Mesenchymal stem cell (in vitro differentiated cells and primary cell): ENCODE measurements at regions not wholly inside any gene's neighbourhood (a gene's known extent, or its start where the extent isn't known, plus 50 kb on each side); places are given as distances from the start of the nearest gene placed in this dataset.

Source experiments
- DNase-seq: peaks from one replicate; pipeline ENCODE4 v3.0.0-alpha.2; 2013
- H2AFZ ChIP-seq: one replicate; pipeline ENCODE4 v1.6.1; 2013; ENCODE audit warnings: low read depth, mild to moderate bottlenecking, control low read depth, inconsistent platforms, low read length, moderate library complexity
- H2AK5ac ChIP-seq: 2 replicates; pipeline ENCODE4 v1.6.1; 2013; ENCODE audit warnings: low read length, moderate library complexity, mild to moderate bottlenecking, inconsistent platforms; ENCODE audit not compliant: severe bottlenecking
- H2BK120ac ChIP-seq: one replicate; pipeline ENCODE4 v1.6.1; 2013; ENCODE audit warnings: low read depth, mild to moderate bottlenecking, inconsistent platforms, low read length, moderate library complexity
- H2BK12ac ChIP-seq, 2 experiments: one replicate each; pipeline ENCODE4 v1.6.1; 2013; ENCODE audit warnings: inconsistent platforms in 2 of 2, low read length in 2 of 2, mild to moderate bottlenecking in 2 of 2, moderate library complexity in 2 of 2, control low read depth in 1 of 2
- H2BK15ac ChIP-seq: one replicate; pipeline ENCODE4 v1.6.1; 2013; ENCODE audit warnings: mild to moderate bottlenecking, low read depth, inconsistent platforms; ENCODE audit not compliant: poor library complexity, severe bottlenecking
- H2BK5ac ChIP-seq: 2 replicates; pipeline ENCODE4 v1.6.1; 2013; ENCODE audit warnings: low read depth, mild to moderate bottlenecking, low read length, control low read depth, inconsistent platforms; ENCODE audit not compliant: poor library complexity, severe bottlenecking
- H3K14ac ChIP-seq, 2 experiments: one replicate each; pipeline ENCODE4 v1.6.1; 2013; ENCODE audit warnings: inconsistent platforms in 2 of 2, low read length in 2 of 2, control low read depth in 1 of 2, mild to moderate bottlenecking in 1 of 2, moderate library complexity in 1 of 2
- H3K18ac ChIP-seq, 2 experiments: one replicate each; pipeline ENCODE4 v1.6.1; 2013; ENCODE audit warnings: inconsistent platforms in 2 of 2, low read length in 2 of 2, control low read depth in 1 of 2, low read depth in 1 of 2, mild to moderate bottlenecking in 1 of 2
- H3K23ac ChIP-seq, 2 experiments: one replicate each; pipeline ENCODE4 v1.6.1; 2013; ENCODE audit warnings: inconsistent platforms in 2 of 2, low read length in 2 of 2, mild to moderate bottlenecking in 2 of 2, moderate library complexity in 2 of 2, control low read depth in 1 of 2
- H3K27ac ChIP-seq: 2 replicates; pipeline ENCODE4 v1.5.1; 2013; ENCODE audit warnings: mild to moderate bottlenecking, moderate library complexity, low read length, control low read depth, inconsistent platforms; ENCODE audit not compliant: poor library complexity, severe bottlenecking
- H3K27me3 ChIP-seq, 2 experiments: 2 replicates each; pipeline versions ENCODE4 v1.6.1 to v1.7.0; 2013; ENCODE audit warnings: low read length in 2 of 2, mild to moderate bottlenecking in 2 of 2, moderate library complexity in 2 of 2, control low read depth in 1 of 2, inconsistent platforms in 1 of 2; ENCODE audit not compliant: control insufficient read depth in 1 of 2, insufficient read depth in 1 of 2
- H3K36me3 ChIP-seq, 2 experiments: 2 replicates each; pipeline versions ENCODE4 v1.6.1 to v1.7.0; 2013; ENCODE audit warnings: low read length in 2 of 2, control low read depth in 1 of 2, inconsistent platforms in 1 of 2, low read depth in 1 of 2, mild to moderate bottlenecking in 1 of 2; ENCODE audit not compliant: insufficient read depth in 2 of 2, control insufficient read depth in 1 of 2
- H3K4ac ChIP-seq, 2 experiments: one replicate each; pipeline ENCODE4 v1.6.1; 2013; ENCODE audit warnings: inconsistent platforms in 2 of 2, low read length in 2 of 2, mild to moderate bottlenecking in 2 of 2, moderate library complexity in 2 of 2, control low read depth in 1 of 2, low read depth in 1 of 2
- H3K4me1 ChIP-seq: 2 replicates; pipeline ENCODE4 v1.6.1; 2013; ENCODE audit warnings: low read depth, low read length, control low read depth; ENCODE audit not compliant: control insufficient read depth, insufficient read depth
- H3K4me2 ChIP-seq: 2 replicates; pipeline ENCODE4 v1.6.1; 2013; ENCODE audit warnings: low read length, mild to moderate bottlenecking, inconsistent platforms; ENCODE audit not compliant: poor library complexity, severe bottlenecking
- H3K4me3 ChIP-seq, 2 experiments: 2 replicates each; pipeline versions ENCODE4 v1.5.1 to v1.7.0; 2013; ENCODE audit warnings: low read length in 2 of 2, mild to moderate bottlenecking in 2 of 2, control low read depth in 1 of 2, low read depth in 1 of 2; ENCODE audit not compliant: insufficient read depth in 1 of 2
- H3K79me1 ChIP-seq: replicated peaks from 2 replicates; pipeline ENCODE4 v1.6.1; 2013; ENCODE audit warnings: mild to moderate bottlenecking, control low read depth, low read length, inconsistent platforms; ENCODE audit not compliant: poor library complexity, severe bottlenecking
- H3K9ac ChIP-seq: 2 replicates; pipeline ENCODE4 v1.7.0; 2013; ENCODE audit warnings: mild to moderate bottlenecking, low read length, moderate library complexity
- H3K9me3 ChIP-seq: 2 replicates; pipeline ENCODE4 v1.7.0; 2013; ENCODE audit warnings: mild to moderate bottlenecking, low read length; ENCODE audit not compliant: control insufficient read depth
- H4K8ac ChIP-seq: one replicate; pipeline ENCODE4 v1.6.1; 2013; ENCODE audit warnings: inconsistent platforms, mild to moderate bottlenecking, low read length, moderate library complexity
- H4K91ac ChIP-seq: one replicate; pipeline ENCODE4 v1.6.1; 2013; ENCODE audit warnings: mild to moderate bottlenecking, low read length, inconsistent platforms
- WGBS: methylation state at CpG from one replicate; pipeline ENCODE4 v1.1.7; 2013; ENCODE audit warnings: mixed read lengths; 5-methylcytosine and 5-hydroxymethylcytosine counted together

DNA sequence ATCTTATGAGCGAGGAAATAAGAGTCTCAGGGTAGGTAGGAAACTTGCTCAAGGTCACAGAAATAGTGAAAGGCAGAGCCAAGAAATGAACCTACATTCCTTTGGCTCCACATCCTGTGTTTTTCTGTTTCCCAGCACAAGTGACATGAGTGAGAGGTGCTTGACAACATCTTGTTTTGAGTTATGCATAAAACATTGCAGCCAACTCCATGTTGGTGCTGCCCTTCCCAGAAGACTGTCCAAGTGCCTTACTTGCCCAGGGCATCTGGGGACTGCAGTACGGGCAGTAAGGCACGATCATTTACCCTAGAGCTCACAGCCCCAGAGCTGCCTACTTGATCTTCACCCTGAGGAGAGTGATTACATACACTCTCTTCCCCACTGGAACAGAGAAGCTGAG is 148.8 kb downstream of the NOC3L start:
- H3K79me1 ChIP-seq: no peaks in the 10 kb centered on the region
- H3K23ac ChIP-seq: no peak overlapping the region
- no peak overlapping the region for H2BK12ac ChIP-seq
- no peaks in the 10 kb centered on the region for H3K9me3 ChIP-seq
- H3K36me3 ChIP-seq: peaks cover 0 to 4% of the 10 kb centered on the region in 2 experiments
- no peak overlapping the region for H2AFZ ChIP-seq
- H4K91ac ChIP-seq: no peak overlapping the region
- no peaks in the 10 kb centered on the region for H3K27me3 ChIP-seq
- H3K9ac ChIP-seq: no peak overlapping the region
- no peak overlapping the region for H2BK5ac ChIP-seq
- H2BK15ac ChIP-seq: no peak overlapping the region
- H4K8ac ChIP-seq: no peak overlapping the region
- no peak for DNase-seq
- no peak overlapping the region for H3K4me2 ChIP-seq
- peaks cover 3% of the 10 kb centered on the region for H3K4me1 ChIP-seq
- no peak overlapping the region for H2BK120ac ChIP-seq
- H3K4ac ChIP-seq: no peak overlapping the region
- no peak overlapping the region for H3K14ac ChIP-seq
- 66% methylated on average over 3 of the region's 3 CpGs for WGBS
- H3K4me3 ChIP-seq: no peak overlapping the region
- H3K27ac ChIP-seq: no peak overlapping the region
- peak overlapping the region in 1 of 2 experiments; percentile 7 for H3K18ac ChIP-seq
- H2AK5ac ChIP-seq: no peak overlapping the region

GRCh38 chr10:94214481-94214893 is 148.3 kb downstream of the NOC3L start:
- Histone ChIP-seq H2BK12ac (no peak overlapping the region), H3K23ac (no peak overlapping the region), H3K4ac (no peak overlapping the region), H3K79me1 (no peaks in the 10 kb centered on the region), H3K9ac (no peak overlapping the region), H2BK5ac (no peak overlapping the region), H2AK5ac (no peak overlapping the region), H4K91ac (no peak overlapping the region), H2BK15ac (no peak overlapping the region), H3K4me2 (no peak overlapping the region), H3K14ac (no peak overlapping the region), H3K4me3 (no peak overlapping the region), H3K9me3 (no peaks in the 10 kb centered on the region), H2BK120ac (no peak overlapping the region), H3K4me1 (peaks cover 3% of the 10 kb centered on the region), H3K27me3 (no peaks in the 10 kb centered on the region), H3K27ac (no peak overlapping the region), H4K8ac (no peak overlapping the region), H2AFZ (no peak overlapping the region), H3K18ac (no peak overlapping the region), H3K36me3 (peaks cover 0 to 4% of the 10 kb centered on the region in 2 experiments)
- DNase-seq: no peak
- WGBS: 81% methylated on average over 7 of the region's 7 CpGs

GRCh38 chr10:94216201-94216600 is 146.5 kb downstream of the NOC3L start:
- no peak overlapping the region for H3K23ac ChIP-seq
- H3K18ac ChIP-seq: no peak overlapping the region
- no peak overlapping the region for H2BK15ac ChIP-seq
- H4K8ac ChIP-seq: no peak overlapping the region
- H3K4ac ChIP-seq: no peak overlapping the region
- no peak overlapping the region for H3K27ac ChIP-seq
- no peak overlapping the region for H3K9ac ChIP-seq
- 88% methylated on average over 4 of the region's 4 CpGs for WGBS
- H2BK12ac ChIP-seq: no peak overlapping the region
- no peak overlapping the region for H2BK120ac ChIP-seq
- H3K79me1 ChIP-seq: no peaks in the 10 kb centered on the region
- no peak overlapping the region for H3K14ac ChIP-seq
- H3K4me2 ChIP-seq: no peak overlapping the region
- H3K36me3 ChIP-seq: no peaks in the 10 kb centered on the region
- no peak overlapping the region for H2AFZ ChIP-seq
- H2AK5ac ChIP-seq: no peak overlapping the region
- DNase-seq: no peak
- no peaks in the 10 kb centered on the region for H3K27me3 ChIP-seq
- no peaks in the 10 kb centered on the region for H3K9me3 ChIP-seq
- no peak overlapping the region for H2BK5ac ChIP-seq
- H4K91ac ChIP-seq: no peak overlapping the region
- H3K4me1 ChIP-seq: peaks cover 2% of the 10 kb centered on the region
- H3K4me3 ChIP-seq: no peak overlapping the region

DNA sequence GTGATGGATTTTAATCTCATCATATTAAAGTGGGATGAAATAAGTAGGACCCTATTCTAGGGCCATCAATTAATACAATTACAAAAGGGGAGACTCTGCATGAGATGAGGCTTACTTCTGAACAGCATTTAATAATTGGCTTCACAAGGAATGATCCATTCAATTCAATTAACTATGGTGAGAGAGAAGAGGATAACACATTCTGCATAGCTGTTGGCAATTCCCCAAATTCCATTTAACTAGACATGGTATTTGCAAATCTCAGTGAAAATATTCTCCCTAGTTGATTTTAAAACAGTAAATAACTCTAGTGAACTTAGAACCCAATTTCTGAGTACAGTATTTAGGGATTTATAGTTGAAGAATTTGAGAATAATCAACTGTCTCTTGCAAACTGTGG is 145.3 kb downstream of the NOC3L start:
- Histone ChIP-seq H3K9me3 (no peaks in the 10 kb centered on the region), H3K4me3 (no peak overlapping the region), H3K18ac (no peak overlapping the region), H2BK15ac (no peak overlapping the region), H2AFZ (no peak overlapping the region), H3K36me3 (no peaks in the 10 kb centered on the region), H3K27ac (no peak overlapping the region), H3K4me1 (peaks cover 2% of the 10 kb centered on the region), H4K8ac (no peak overlapping the region), H2AK5ac (no peak overlapping the region), H3K14ac (no peak overlapping the region), H2BK12ac (no peak overlapping the region), H3K4ac (no peak overlapping the region), H4K91ac (no peak overlapping the region), H2BK5ac (no peak overlapping the region), H2BK120ac (no peak overlapping the region), H3K27me3 (no peaks in the 10 kb centered on the region), H3K79me1 (no peaks in the 10 kb centered on the region), H3K23ac (no peak overlapping the region), H3K4me2 (no peak overlapping the region), H3K9ac (no peak overlapping the region)
- DNase-seq: no peak
